ENCODE measurements at regions not wholly inside any gene's neighbourhood (a gene's known extent, or its start where the extent isn't known, plus 50 kb on each side); places are given as distances from the start of the nearest gene placed in this dataset.

DNA sequence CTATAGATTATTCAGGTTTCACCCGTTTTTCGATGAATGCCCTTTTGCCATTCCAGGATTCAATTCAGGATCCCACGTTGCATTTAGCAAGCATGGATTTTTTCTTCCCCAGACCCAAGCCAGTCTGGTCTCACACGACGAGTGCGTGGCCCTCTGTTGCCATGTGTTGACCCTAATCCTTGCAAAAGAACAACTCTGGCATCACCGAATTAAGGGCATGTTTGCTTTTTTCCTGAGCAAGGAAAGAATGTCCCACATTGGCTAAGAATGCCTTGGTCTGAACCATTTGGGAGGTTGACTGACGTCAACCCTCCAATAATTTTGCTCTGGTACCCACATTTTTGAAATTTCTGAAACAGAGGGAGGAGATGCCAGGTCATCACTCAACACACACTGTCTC lies 153.0 kb upstream of the WNT4 start:
- H3K79me2 ChIP-seq (ENCODE audit: insufficient read depth, low read length) = no peaks in the 10 kb centered on the region
- Mint-ChIP-seq H3K27me3 (ENCODE audit: low read depth, unreplicated experiment) (peaks cover 11% of the 10 kb centered on the region), H3K27ac (ENCODE audit: unreplicated experiment) (no peak overlapping the region), H3K36me3 (ENCODE audit: low read depth, unreplicated experiment) (peaks cover 2% of the 10 kb centered on the region), H3K4me1 (ENCODE audit: low read depth, unreplicated experiment) (peaks cover 8% of the 10 kb centered on the region), H3K4me3 (ENCODE audit: unreplicated experiment) (no peak overlapping the region), H3K9me3 (ENCODE audit: unreplicated experiment) (peaks cover 17% of the 10 kb centered on the region)
- no peak for TF ChIP-seq EZH2 (IDR thresholded peaks at IDR 0.05; ENCODE audit: insufficient read depth, low read length)
- TF ChIP-seq, protein P1, sequence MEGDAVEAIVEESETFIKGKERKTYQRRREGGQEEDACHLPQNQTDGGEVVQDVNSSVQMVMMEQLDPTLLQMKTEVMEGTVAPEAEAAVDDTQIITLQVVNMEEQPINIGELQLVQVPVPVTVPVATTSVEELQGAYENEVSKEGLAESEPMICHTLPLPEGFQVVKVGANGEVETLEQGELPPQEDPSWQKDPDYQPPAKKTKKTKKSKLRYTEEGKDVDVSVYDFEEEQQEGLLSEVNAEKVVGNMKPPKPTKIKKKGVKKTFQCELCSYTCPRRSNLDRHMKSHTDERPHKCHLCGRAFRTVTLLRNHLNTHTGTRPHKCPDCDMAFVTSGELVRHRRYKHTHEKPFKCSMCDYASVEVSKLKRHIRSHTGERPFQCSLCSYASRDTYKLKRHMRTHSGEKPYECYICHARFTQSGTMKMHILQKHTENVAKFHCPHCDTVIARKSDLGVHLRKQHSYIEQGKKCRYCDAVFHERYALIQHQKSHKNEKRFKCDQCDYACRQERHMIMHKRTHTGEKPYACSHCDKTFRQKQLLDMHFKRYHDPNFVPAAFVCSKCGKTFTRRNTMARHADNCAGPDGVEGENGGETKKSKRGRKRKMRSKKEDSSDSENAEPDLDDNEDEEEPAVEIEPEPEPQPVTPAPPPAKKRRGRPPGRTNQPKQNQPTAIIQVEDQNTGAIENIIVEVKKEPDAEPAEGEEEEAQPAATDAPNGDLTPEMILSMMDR (IDR thresholded peaks at IDR 0.05; ENCODE audit: insufficient read depth, low read depth, low read length) = no peak
- H3K36me3 ChIP-seq (ENCODE audit: insufficient read depth, low read length) = no peaks in the 10 kb centered on the region
- no peaks in the 10 kb centered on the region for H4K20me1 ChIP-seq (ENCODE audit: insufficient read depth, low read length)
- FAIRE-seq (no peak), DNase-seq (ENCODE audit: low read depth) (no peak)
- H3K27ac ChIP-seq (ENCODE audit: low read depth, low read length) = no peak overlapping the region
- H2AFZ ChIP-seq (ENCODE audit: low read depth, low read length) = no peak overlapping the region
- H3K4me2 ChIP-seq (ENCODE audit: low read length) = no peak overlapping the region
- H3K9ac ChIP-seq (ENCODE audit: low read length) = no peak overlapping the region
- peaks cover 10% of the 10 kb centered on the region for H3K27me3 ChIP-seq (ENCODE audit: insufficient read depth, low read length)
- H3K4me1 ChIP-seq (ENCODE audit: insufficient read depth, low read length) = no peaks in the 10 kb centered on the region
- H3K4me3 ChIP-seq (ENCODE audit: insufficient read depth, low read depth, low read length) = no peak overlapping the region
- no peaks in the 10 kb centered on the region for H3K9me3 ChIP-seq (ENCODE audit: insufficient read depth, low read depth, low read length)

DNA sequence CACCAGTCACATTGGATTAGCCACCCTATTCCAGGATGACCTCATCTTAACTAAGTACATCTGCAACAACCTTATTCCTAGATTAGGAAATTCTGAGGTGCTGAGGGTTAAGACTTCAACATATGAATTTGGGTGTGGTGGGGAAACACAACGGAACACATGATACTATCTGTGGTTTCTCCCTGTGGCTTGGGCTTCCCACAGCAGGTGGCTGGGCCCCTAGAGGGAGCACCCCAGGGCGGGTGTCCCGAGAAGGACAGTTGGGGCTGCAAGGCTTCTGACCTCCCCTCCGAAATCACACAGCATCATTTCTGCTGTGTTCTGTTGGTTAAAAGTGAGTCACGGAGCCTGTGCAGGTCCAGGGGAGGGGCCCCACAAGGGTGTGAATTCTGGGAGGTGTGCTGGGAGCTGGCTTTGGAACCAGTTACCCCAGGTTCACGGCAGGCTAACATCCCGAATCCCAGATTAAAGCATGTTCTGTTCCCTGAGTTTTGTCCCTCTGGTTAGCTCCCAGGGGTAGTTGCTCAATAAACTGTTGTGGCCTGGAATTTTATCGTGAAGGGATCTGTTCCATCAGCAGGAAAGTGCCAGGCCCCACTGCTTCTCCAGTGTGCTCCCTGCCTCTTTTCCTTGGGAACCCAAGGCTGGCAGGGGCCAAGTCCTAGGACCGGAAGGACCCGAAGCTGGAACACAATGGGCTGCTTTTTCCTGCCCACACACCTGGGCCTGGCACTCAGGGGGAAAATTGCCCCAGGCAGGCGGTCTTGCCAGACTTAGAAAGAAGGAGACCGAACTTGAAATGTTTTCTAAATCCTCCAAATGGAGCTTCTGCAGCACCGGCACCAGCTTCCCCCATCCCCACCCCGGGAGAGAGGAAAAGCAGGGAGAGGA lies 154.0 kb upstream of the WNT4 start:
- H3K4me1 ChIP-seq (ENCODE audit: insufficient read depth, low read length) = no peaks in the 10 kb centered on the region
- no peak overlapping the region for H2AFZ ChIP-seq (ENCODE audit: low read depth, low read length)
- Mint-ChIP-seq H3K27me3 (ENCODE audit: low read depth, unreplicated experiment) (peaks cover 5% of the 10 kb centered on the region), H3K27ac (ENCODE audit: unreplicated experiment) (no peak overlapping the region), H3K4me1 (ENCODE audit: low read depth, unreplicated experiment) (peaks cover 8% of the 10 kb centered on the region), H3K9me3 (ENCODE audit: unreplicated experiment) (peaks cover 20% of the 10 kb centered on the region), H3K36me3 (ENCODE audit: low read depth, unreplicated experiment) (no peaks in the 10 kb centered on the region), H3K4me3 (ENCODE audit: unreplicated experiment) (no peak overlapping the region)
- no peak overlapping the region for H3K4me2 ChIP-seq (ENCODE audit: low read length)
- peaks cover 10% of the 10 kb centered on the region for H3K27me3 ChIP-seq (ENCODE audit: insufficient read depth, low read length)
- no peaks in the 10 kb centered on the region for H3K9me3 ChIP-seq (ENCODE audit: insufficient read depth, low read depth, low read length)
- DNase-seq (ENCODE audit: low read depth) (no peak), FAIRE-seq (no peak)
- no peak for TF ChIP-seq EZH2 (IDR thresholded peaks at IDR 0.05; ENCODE audit: insufficient read depth, low read length)
- TF ChIP-seq, protein P1 (IDR thresholded peaks at IDR 0.05; ENCODE audit: insufficient read depth, low read depth, low read length) = no peak
- no peaks in the 10 kb centered on the region for H3K79me2 ChIP-seq (ENCODE audit: insufficient read depth, low read length)
- no peak overlapping the region for H3K9ac ChIP-seq (ENCODE audit: low read length)
- no peak overlapping the region for H3K4me3 ChIP-seq (ENCODE audit: insufficient read depth, low read depth, low read length)
- no peaks in the 10 kb centered on the region for H4K20me1 ChIP-seq (ENCODE audit: insufficient read depth, low read length)
- no peak overlapping the region for H3K27ac ChIP-seq (ENCODE audit: low read depth, low read length)
- no peaks in the 10 kb centered on the region for H3K36me3 ChIP-seq (ENCODE audit: insufficient read depth, low read length)

DNA sequence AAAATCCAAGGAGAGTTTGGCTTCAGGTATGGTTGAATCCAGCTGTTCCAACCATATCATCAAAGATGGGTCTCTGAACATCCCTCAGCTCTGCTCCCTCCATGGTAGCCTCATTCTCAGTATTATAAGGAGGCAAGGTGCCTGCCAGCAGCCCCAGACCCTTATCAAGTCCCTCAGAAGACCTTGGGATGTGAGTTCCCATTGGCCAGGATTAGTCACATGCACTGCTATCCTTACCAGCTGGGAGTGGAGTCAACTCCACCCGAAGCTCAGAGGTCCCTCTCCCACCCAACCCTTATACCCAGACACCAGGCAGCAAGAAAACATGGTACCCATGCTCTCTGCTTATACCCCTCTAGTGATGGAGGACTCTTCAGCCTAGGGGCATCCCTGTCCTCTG lies 153.7 kb upstream of the ZBTB40 start:
- Histone ChIP-seq H2AFZ (ENCODE audit: low read depth, low read length) (no peak overlapping the region), H3K27me3 (ENCODE audit: insufficient read depth, low read length) (peaks cover 8% of the 10 kb centered on the region), H3K79me2 (ENCODE audit: insufficient read depth, low read length) (no peaks in the 10 kb centered on the region), H3K4me2 (ENCODE audit: low read length) (no peak overlapping the region), H3K9me3 (ENCODE audit: insufficient read depth, low read depth, low read length) (no peaks in the 10 kb centered on the region), H3K4me1 (ENCODE audit: insufficient read depth, low read length) (no peaks in the 10 kb centered on the region), H3K27ac (ENCODE audit: low read depth, low read length) (no peak overlapping the region), H3K36me3 (ENCODE audit: insufficient read depth, low read length) (no peaks in the 10 kb centered on the region), H3K9ac (ENCODE audit: low read length) (no peak overlapping the region), H4K20me1 (ENCODE audit: insufficient read depth, low read length) (no peaks in the 10 kb centered on the region), H3K4me3 (ENCODE audit: insufficient read depth, low read depth, low read length) (no peak overlapping the region)
- Mint-ChIP-seq H3K36me3 (ENCODE audit: low read depth, unreplicated experiment) (no peaks in the 10 kb centered on the region), H3K4me1 (ENCODE audit: low read depth, unreplicated experiment) (peaks cover 8% of the 10 kb centered on the region), H3K4me3 (ENCODE audit: unreplicated experiment) (no peak overlapping the region), H3K9me3 (ENCODE audit: unreplicated experiment) (peaks cover 25% of the 10 kb centered on the region), H3K27me3 (ENCODE audit: low read depth, unreplicated experiment) (peaks cover 5% of the 10 kb centered on the region), H3K27ac (ENCODE audit: unreplicated experiment) (no peak overlapping the region)
- DNase-seq (ENCODE audit: low read depth) (no peak), FAIRE-seq (no peak)
- no peak for TF ChIP-seq EZH2 (IDR thresholded peaks at IDR 0.05; ENCODE audit: insufficient read depth, low read length)
- TF ChIP-seq, protein P1 (IDR thresholded peaks at IDR 0.05; ENCODE audit: insufficient read depth, low read depth, low read length) = no peak
